WTC11 (cell line): ENCODE measurements at regions not wholly inside any gene's neighbourhood (a gene's known extent, or its start where the extent isn't known, plus 50 kb on each side); places are given as distances from the start of the nearest gene placed in this dataset.

Source experiments
- ATAC-seq: fragments of 200-7000 bp; cut with Tn5 transposase; 2 replicates; pipeline ENCODE4 v1.10.0; 2021; ENCODE audit warnings: mild to moderate bottlenecking, moderate library complexity
- CTCF ChIA-PET: fragments of 300-600 bp; sonication (Branson Sonifier 250); formaldehyde crosslinking; loops from one replicate; lab custom pipeline; 2021; ENCODE audit warnings: antibody characterized with exemption; lab: Charles Lee
- POLR2A ChIA-PET: fragments of 350-600 bp; sonication (Branson Sonifier 250); formaldehyde crosslinking; loops from one replicate; lab custom pipeline; 2021; ENCODE audit warnings: antibody characterized with exemption; lab: Charles Lee
- DNase-seq: peaks from one replicate; pipeline ENCODE4 v3.0.0; 2021; ENCODE audit warnings: low spot score
- H3K27ac Mint-ChIP-seq: 2 replicates; pipeline ENCODE4 v1.8.0; 2021; ENCODE audit warnings: mixed read lengths
- H3K27me3 Mint-ChIP-seq: 2 replicates; pipeline ENCODE4 v1.8.0; 2021; ENCODE audit warnings: low read depth, mild to moderate bottlenecking, moderate library complexity, mixed read lengths
- H3K36me3 Mint-ChIP-seq: 2 replicates; pipeline ENCODE4 v1.8.0; 2021; ENCODE audit warnings: mixed read lengths
- H3K4me1 Mint-ChIP-seq: 2 replicates; pipeline ENCODE4 v1.8.0; 2022; ENCODE audit warnings: mixed read lengths
- H3K4me3 Mint-ChIP-seq: 2 replicates; pipeline ENCODE4 v1.8.0; 2021; ENCODE audit warnings: mild to moderate bottlenecking, moderate library complexity, mixed read lengths
- H3K9me3 Mint-ChIP-seq: 2 replicates; pipeline ENCODE4 v1.8.0; 2021; ENCODE audit warnings: mixed read lengths
- CTCF ChIP-seq: fragments of 200-600 bp; IDR thresholded peaks from 2 replicates; pipeline ENCODE4 v1.8.0; 2022; ENCODE audit warnings: antibody characterized with exemption
- E2F4 ChIP-seq: sonication (generic); formaldehyde crosslinking; IDR thresholded peaks from 2 replicates; pipeline ENCODE4 v1.8.1; 2022; ENCODE audit warnings: low read depth, mild to moderate bottlenecking, moderate library complexity, missing genetic modification reagents, borderline replicate concordance
- ERG ChIP-seq: fragments of 250-450 bp; sonication (Bioruptor Pico); IDR thresholded peaks from 2 replicates; pipeline ENCODE4 v1.8.0; 2021; ENCODE audit warnings: mild to moderate bottlenecking
- NR3C1 ChIP-seq: sonication (generic); formaldehyde crosslinking; conservative IDR thresholded peaks from 2 replicates; pipeline ENCODE4 v1.8.1; 2023; ENCODE audit warnings: low read depth, mild to moderate bottlenecking, missing genetic modification reagents
- RELA ChIP-seq: sonication (generic); formaldehyde crosslinking; IDR thresholded peaks from 2 replicates; pipeline ENCODE4 v1.8.1; 2022; ENCODE audit warnings: missing genetic modification reagents, mild to moderate bottlenecking, borderline replicate concordance
- ZBTB21 ChIP-seq: sonication (generic); formaldehyde crosslinking; IDR thresholded peaks from 2 replicates; pipeline ENCODE4 v1.8.1; 2023; ENCODE audit warnings: mild to moderate bottlenecking, missing genetic modification reagents, borderline replicate concordance
- ZNF263 ChIP-seq: sonication (generic); formaldehyde crosslinking; IDR thresholded peaks from 2 replicates; pipeline ENCODE4 v1.8.1; 2022; ENCODE audit warnings: low read depth, mild to moderate bottlenecking, moderate library complexity, missing genetic modification reagents
- ZNF416 ChIP-seq: fragments of 250-450 bp; sonication (Bioruptor Pico); IDR thresholded peaks from 2 replicates; pipeline ENCODE4 v1.9.0; 2021; ENCODE audit warnings: mild to moderate bottlenecking, inconsistent platforms
- TF ChIP-seq, protein P1 (sequence below): sonication (generic); formaldehyde crosslinking; IDR thresholded peaks from 2 replicates; pipeline ENCODE4 v1.8.0; 2022; ENCODE audit warnings: mild to moderate bottlenecking, missing genetic modification reagents
- TF ChIP-seq, protein P2 (sequence below): sonication (generic); formaldehyde crosslinking; IDR thresholded peaks from 2 replicates; pipeline ENCODE4 v1.8.0; 2023; ENCODE audit warnings: mild to moderate bottlenecking, missing genetic modification reagents
- TF ChIP-seq, protein P3 (sequence below): sonication (generic); formaldehyde crosslinking; IDR thresholded peaks from 2 replicates; pipeline ENCODE4 v1.8.1; 2022; ENCODE audit warnings: low read depth, missing genetic modification reagents, borderline replicate concordance
- TF ChIP-seq, protein P4 (sequence below): fragments of 250-450 bp; sonication (Bioruptor Pico); IDR thresholded peaks from 2 replicates; pipeline ENCODE4 v1.9.0; 2021; ENCODE audit warnings: moderate library complexity, mild to moderate bottlenecking, inconsistent platforms, borderline replicate concordance

GRCh38 chr10:121411004-121411403 is 187.2 kb downstream of the FGFR2 start:
- H3K9me3 Mint-ChIP-seq = peaks cover 21% of the 10 kb centered on the region
- TF ChIP-seq NR3C1 (CRISPR knock-in tag) (no peak), E2F4 (CRISPR knock-in tag) (no peak), RELA (CRISPR knock-in tag) (no peak), ERG (CRISPR knock-in tag) (no peak), ZNF263 (no peak), CTCF (no peak), ZBTB21 (CRISPR knock-in tag) (no peak)
- TF ChIP-seq, protein P1, sequence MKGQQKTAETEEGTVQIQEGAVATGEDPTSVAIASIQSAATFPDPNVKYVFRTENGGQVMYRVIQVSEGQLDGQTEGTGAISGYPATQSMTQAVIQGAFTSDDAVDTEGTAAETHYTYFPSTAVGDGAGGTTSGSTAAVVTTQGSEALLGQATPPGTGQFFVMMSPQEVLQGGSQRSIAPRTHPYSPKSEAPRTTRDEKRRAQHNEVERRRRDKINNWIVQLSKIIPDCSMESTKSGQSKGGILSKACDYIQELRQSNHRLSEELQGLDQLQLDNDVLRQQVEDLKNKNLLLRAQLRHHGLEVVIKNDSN (CRISPR knock-in tag) = no peak
- TF ChIP-seq, protein P2, sequence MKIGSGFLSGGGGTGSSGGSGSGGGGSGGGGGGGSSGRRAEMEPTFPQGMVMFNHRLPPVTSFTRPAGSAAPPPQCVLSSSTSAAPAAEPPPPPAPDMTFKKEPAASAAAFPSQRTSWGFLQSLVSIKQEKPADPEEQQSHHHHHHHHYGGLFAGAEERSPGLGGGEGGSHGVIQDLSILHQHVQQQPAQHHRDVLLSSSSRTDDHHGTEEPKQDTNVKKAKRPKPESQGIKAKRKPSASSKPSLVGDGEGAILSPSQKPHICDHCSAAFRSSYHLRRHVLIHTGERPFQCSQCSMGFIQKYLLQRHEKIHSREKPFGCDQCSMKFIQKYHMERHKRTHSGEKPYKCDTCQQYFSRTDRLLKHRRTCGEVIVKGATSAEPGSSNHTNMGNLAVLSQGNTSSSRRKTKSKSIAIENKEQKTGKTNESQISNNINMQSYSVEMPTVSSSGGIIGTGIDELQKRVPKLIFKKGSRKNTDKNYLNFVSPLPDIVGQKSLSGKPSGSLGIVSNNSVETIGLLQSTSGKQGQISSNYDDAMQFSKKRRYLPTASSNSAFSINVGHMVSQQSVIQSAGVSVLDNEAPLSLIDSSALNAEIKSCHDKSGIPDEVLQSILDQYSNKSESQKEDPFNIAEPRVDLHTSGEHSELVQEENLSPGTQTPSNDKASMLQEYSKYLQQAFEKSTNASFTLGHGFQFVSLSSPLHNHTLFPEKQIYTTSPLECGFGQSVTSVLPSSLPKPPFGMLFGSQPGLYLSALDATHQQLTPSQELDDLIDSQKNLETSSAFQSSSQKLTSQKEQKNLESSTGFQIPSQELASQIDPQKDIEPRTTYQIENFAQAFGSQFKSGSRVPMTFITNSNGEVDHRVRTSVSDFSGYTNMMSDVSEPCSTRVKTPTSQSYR (CRISPR knock-in tag) = no peak
- TF ChIP-seq, protein P3, sequence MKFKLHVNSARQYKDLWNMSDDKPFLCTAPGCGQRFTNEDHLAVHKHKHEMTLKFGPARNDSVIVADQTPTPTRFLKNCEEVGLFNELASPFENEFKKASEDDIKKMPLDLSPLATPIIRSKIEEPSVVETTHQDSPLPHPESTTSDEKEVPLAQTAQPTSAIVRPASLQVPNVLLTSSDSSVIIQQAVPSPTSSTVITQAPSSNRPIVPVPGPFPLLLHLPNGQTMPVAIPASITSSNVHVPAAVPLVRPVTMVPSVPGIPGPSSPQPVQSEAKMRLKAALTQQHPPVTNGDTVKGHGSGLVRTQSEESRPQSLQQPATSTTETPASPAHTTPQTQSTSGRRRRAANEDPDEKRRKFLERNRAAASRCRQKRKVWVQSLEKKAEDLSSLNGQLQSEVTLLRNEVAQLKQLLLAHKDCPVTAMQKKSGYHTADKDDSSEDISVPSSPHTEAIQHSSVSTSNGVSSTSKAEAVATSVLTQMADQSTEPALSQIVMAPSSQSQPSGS (CRISPR knock-in tag) = no peak
- H3K4me1 Mint-ChIP-seq = no peaks in the 10 kb centered on the region; the same call in 1 of the 2 replicates
- no peaks in the 10 kb centered on the region for H3K36me3 Mint-ChIP-seq
- no peak overlapping the region for H3K27ac Mint-ChIP-seq
- no peak overlapping the region for H3K4me3 Mint-ChIP-seq
- no peaks in the 10 kb centered on the region; the same call in 1 of the 2 replicates for H3K27me3 Mint-ChIP-seq
- DNase-seq = no peak
- CTCF ChIA-PET = no interaction called here
- POLR2A ChIA-PET = no interaction called here
- ATAC-seq = no peak

DNA sequence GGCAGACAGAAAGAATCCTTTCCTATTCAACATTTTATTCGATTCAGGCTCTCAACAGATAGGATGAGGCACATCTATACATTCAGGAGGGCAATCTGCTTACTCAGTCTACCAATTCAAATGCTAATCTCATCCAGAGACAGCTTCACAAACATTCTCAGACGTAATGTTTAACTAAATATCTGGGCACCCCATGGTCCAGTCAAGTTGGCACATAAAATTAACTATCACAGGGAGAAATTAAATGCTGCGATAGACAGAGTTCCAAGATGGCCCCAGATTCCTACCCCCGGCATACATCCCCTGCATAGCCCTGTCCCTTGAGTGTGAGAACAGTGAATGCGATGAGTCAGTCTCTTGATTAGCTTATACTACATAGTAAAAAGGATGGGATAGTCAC is 184.3 kb downstream of the FGFR2 start:
- peaks cover 23% of the 10 kb centered on the region for H3K9me3 Mint-ChIP-seq
- peak; percentile 77; the same call in 1 of the 2 replicates for TF ChIP-seq ZNF416
- TF ChIP-seq, protein P4, sequence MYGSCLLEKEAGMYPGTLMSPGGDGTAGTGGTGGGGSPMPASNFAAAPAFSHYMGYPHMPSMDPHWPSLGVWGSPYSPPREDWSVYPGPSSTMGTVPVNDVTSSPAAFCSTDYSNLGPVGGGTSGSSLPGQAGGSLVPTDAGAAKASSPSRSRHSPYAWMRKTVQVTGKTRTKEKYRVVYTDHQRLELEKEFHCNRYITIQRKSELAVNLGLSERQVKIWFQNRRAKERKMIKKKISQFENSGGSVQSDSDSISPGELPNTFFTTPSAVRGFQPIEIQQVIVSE (CRISPR knock-in tag) = no peak
- H3K4me3 Mint-ChIP-seq = no peak overlapping the region
- H3K36me3 Mint-ChIP-seq = no peaks in the 10 kb centered on the region
- no peaks in the 10 kb centered on the region for H3K27me3 Mint-ChIP-seq
- no peak overlapping the region for H3K27ac Mint-ChIP-seq
- DNase-seq (no peak), ATAC-seq (no peak)
- ChIA-PET CTCF (no interaction called here), POLR2A (interaction anchor here (1.1 kb wide), 1 partner anchor 12 kb away, joined by 3 read pairs; no protein-coding TSS in a partner anchor)
- H3K4me1 Mint-ChIP-seq = no peaks in the 10 kb centered on the region; the same call in 1 of the 2 replicates
